Adipocyte (in vitro differentiated cells): ENCODE measurements at regions not wholly inside any gene's neighbourhood (a gene's known extent, or its start where the extent isn't known, plus 50 kb on each side); places are given as distances from the start of the nearest gene placed in this dataset.

ENCODE experiments used
- DNase-seq: peaks from one replicate; pipeline ENCODE4 v3.0.0-alpha.2; 2015; ENCODE audit warnings: low read depth
- H3K27me3 ChIP-seq: replicated peaks from 2 replicates; pipeline ENCODE4 v1.7.0; 2013; ENCODE audit warnings: mild to moderate bottlenecking, low read length, moderate library complexity; ENCODE audit not compliant: control insufficient read depth, insufficient read depth
- H3K36me3 ChIP-seq: 2 replicates; pipeline ENCODE4 v1.7.0; 2013; ENCODE audit warnings: low read length, mild to moderate bottlenecking, moderate library complexity; ENCODE audit not compliant: control insufficient read depth, insufficient read depth, severe bottlenecking
- H3K4me1 ChIP-seq: 2 replicates; pipeline ENCODE4 v1.7.0; 2013; ENCODE audit warnings: mild to moderate bottlenecking, low read length, moderate library complexity; ENCODE audit not compliant: control insufficient read depth, insufficient read depth
- H3K4me3 ChIP-seq: 2 replicates; pipeline ENCODE4 v1.7.0; 2013; ENCODE audit warnings: mild to moderate bottlenecking, low read length, moderate library complexity
- H3K9ac ChIP-seq: 2 replicates; pipeline ENCODE4 v1.7.0; 2013; ENCODE audit warnings: mild to moderate bottlenecking, low read length, moderate library complexity
- H3K9me3 ChIP-seq: 2 replicates; pipeline ENCODE4 v1.7.0; 2013; ENCODE audit warnings: mild to moderate bottlenecking, low read length, moderate library complexity; ENCODE audit not compliant: control insufficient read depth

- Histone ChIP-seq H3K27me3 (peaks cover 6% of the 10 kb centered on the region), H3K36me3 (no peaks in the 10 kb centered on the region), H3K9ac (no peak overlapping the region), H3K9me3 (no peaks in the 10 kb centered on the region), H3K4me1 (peaks cover 35% of the 10 kb centered on the region), H3K4me3 (no peak overlapping the region)
- no peak for DNase-seq
Observed at GRCh38 chr5:175284806-175285205, 159.2 kb downstream of the DRD1 start.

- Histone ChIP-seq H3K27me3 (peaks cover 21% of the 10 kb centered on the region), H3K36me3 (no peaks in the 10 kb centered on the region), H3K4me1 (peaks cover 25% of the 10 kb centered on the region), H3K4me3 (no peak overlapping the region), H3K9me3 (no peaks in the 10 kb centered on the region), H3K9ac (no peak overlapping the region)
- DNase-seq, result no peak
Observed at GRCh38 chr5:175282611-175283225, 161.3 kb downstream of the DRD1 start.

- peaks cover 31% of the 10 kb centered on the region for H3K27me3 ChIP-seq
- H3K36me3 ChIP-seq, result no peaks in the 10 kb centered on the region
- peaks cover 19% of the 10 kb centered on the region for H3K4me1 ChIP-seq
- H3K9ac ChIP-seq, result no peak overlapping the region
- H3K9me3 ChIP-seq, result no peaks in the 10 kb centered on the region
- DNase-seq, result no peak
- H3K4me3 ChIP-seq, result no peak overlapping the region
Observed at GRCh38 chr5:175281714-175282113, 162.3 kb downstream of the DRD1 start.

GRCh38 chr5:175281257-175281656 is 162.7 kb downstream of the DRD1 start:
- Histone ChIP-seq H3K27me3 (peaks cover 34% of the 10 kb centered on the region), H3K4me3 (no peak overlapping the region), H3K36me3 (no peaks in the 10 kb centered on the region), H3K9ac (no peak overlapping the region), H3K9me3 (no peaks in the 10 kb centered on the region), H3K4me1 (peaks cover 17% of the 10 kb centered on the region)
- DNase-seq, result no peak

- no peak for DNase-seq
- no peaks in the 10 kb centered on the region for H3K9me3 ChIP-seq
- no peak overlapping the region for H3K9ac ChIP-seq
- H3K4me3 ChIP-seq, result no peak overlapping the region
- H3K4me1 ChIP-seq, result peaks cover 14% of the 10 kb centered on the region
- peaks cover 34% of the 10 kb centered on the region for H3K27me3 ChIP-seq
- H3K36me3 ChIP-seq, result no peaks in the 10 kb centered on the region
Observed at GRCh38 chr5:175279506-175279905, 164.5 kb downstream of the DRD1 start.

- Histone ChIP-seq H3K9ac (no peak overlapping the region), H3K4me1 (peaks cover 24% of the 10 kb centered on the region), H3K27me3 (peaks cover 39% of the 10 kb centered on the region), H3K4me3 (no peak overlapping the region), H3K9me3 (no peaks in the 10 kb centered on the region), H3K36me3 (no peaks in the 10 kb centered on the region)
- no peak for DNase-seq
Observed at GRCh38 chr5:175275748-175276147, 168.2 kb downstream of the DRD1 start.

- no peaks in the 10 kb centered on the region for H3K9me3 ChIP-seq
- H3K4me1 ChIP-seq, result peaks cover 24% of the 10 kb centered on the region
- H3K4me3 ChIP-seq, result no peak overlapping the region
- DNase-seq, result no peak
- no peaks in the 10 kb centered on the region for H3K36me3 ChIP-seq
- H3K27me3 ChIP-seq, result peaks cover 34% of the 10 kb centered on the region
- H3K9ac ChIP-seq, result no peak overlapping the region
Observed at GRCh38 chr5:175275097-175275496, 168.9 kb downstream of the DRD1 start.

GRCh38 chr5:175274171-175274570 is 169.8 kb downstream of the DRD1 start:
- no peak overlapping the region for H3K9ac ChIP-seq
- H3K27me3 ChIP-seq, result peaks cover 28% of the 10 kb centered on the region

GRCh38 chr5:175264406-175264805 is 179.6 kb downstream of the DRD1 start:
- H3K9me3 ChIP-seq, result peaks cover 6% of the 10 kb centered on the region
- no peaks in the 10 kb centered on the region for H3K36me3 ChIP-seq
- peaks cover 8% of the 10 kb centered on the region for H3K4me1 ChIP-seq
- no peak for DNase-seq
- no peak overlapping the region for H3K4me3 ChIP-seq
- H3K27me3 ChIP-seq, result no peaks in the 10 kb centered on the region
- H3K9ac ChIP-seq, result no peak overlapping the region

More at GRCh38 chr5:175274171-175274570, 169.8 kb downstream of the DRD1 start:
- DNase-seq, result no peak
- Histone ChIP-seq H3K9me3 (no peaks in the 10 kb centered on the region), H3K4me1 (peaks cover 24% of the 10 kb centered on the region), H3K4me3 (no peak overlapping the region), H3K36me3 (no peaks in the 10 kb centered on the region)

- Histone ChIP-seq H3K36me3 (no peaks in the 10 kb centered on the region), H3K4me3 (no peak overlapping the region), H3K9ac (no peak overlapping the region), H3K4me1 (peaks cover 8% of the 10 kb centered on the region), H3K27me3 (no peaks in the 10 kb centered on the region), H3K9me3 (peaks cover 6% of the 10 kb centered on the region)
- no peak for DNase-seq
Observed at GRCh38 chr5:175263776-175264175, 180.2 kb downstream of the DRD1 start.

- DNase-seq, result no peak
Observed at GRCh38 chr5:175261526-175261925, 182.5 kb downstream of the DRD1 start.

GRCh38 chr5:175261037-175261436 is 182.9 kb downstream of the DRD1 start:
- Histone ChIP-seq H3K36me3 (no peaks in the 10 kb centered on the region), H3K9ac (no peak overlapping the region), H3K27me3 (no peaks in the 10 kb centered on the region), H3K9me3 (no peaks in the 10 kb centered on the region), H3K4me3 (no peak overlapping the region), H3K4me1 (peaks cover 8% of the 10 kb centered on the region)
- DNase-seq, result no peak

More at GRCh38 chr5:175261526-175261925, 182.5 kb downstream of the DRD1 start:
- Histone ChIP-seq H3K4me3 (no peak overlapping the region), H3K9me3 (no peaks in the 10 kb centered on the region), H3K4me1 (peaks cover 8% of the 10 kb centered on the region), H3K27me3 (no peaks in the 10 kb centered on the region), H3K36me3 (no peaks in the 10 kb centered on the region), H3K9ac (no peak overlapping the region)
